ENCODE measurements at regions not wholly inside any gene's neighbourhood (a gene's known extent, or its start where the extent isn't known, plus 50 kb on each side); places are given as distances from the start of the nearest gene placed in this dataset.

GRCh38 chr7:16078076-16078952 is 343.0 kb downstream of the CRPPA start:
- Histone ChIP-seq H2AFZ (replicated peaks; ENCODE audit: low read length, poor library complexity) (no peak overlapping the region), H2BK5ac (ENCODE audit: low read depth, low read length, poor library complexity, severe bottlenecking) (no peak overlapping the region), H3K18ac (ENCODE audit: low read depth, low read length) (no peak overlapping the region), H3K36me3 (ENCODE audit: control insufficient read depth, insufficient read depth, low read length) (no peaks in the 10 kb centered on the region), H3K14ac (replicated peaks; ENCODE audit: low read depth, low read length) (no peak overlapping the region), H3K4me1 (ENCODE audit: control insufficient read depth, insufficient read depth, low read length) (no peaks in the 10 kb centered on the region), H3K9ac (ENCODE audit: low read depth, low read length) (no peak overlapping the region), H3K4me2 (ENCODE audit: low read depth, low read length) (no peak overlapping the region), H2BK120ac (ENCODE audit: low read depth, low read length) (no peak overlapping the region), H3K4ac (ENCODE audit: low read depth, low read length) (no peak overlapping the region), H3K9me3 (ENCODE audit: control insufficient read depth, insufficient read depth, low read length) (no peaks in the 10 kb centered on the region), H3K27me3 (ENCODE audit: control insufficient read depth, insufficient read depth, low read length) (no peaks in the 10 kb centered on the region), H4K5ac (ENCODE audit: low read depth, low read length) (no peak overlapping the region), H2BK15ac (ENCODE audit: low read depth, low read length) (no peak overlapping the region), H3K79me1 (ENCODE audit: low read depth in 1 of 2, low read length in 2 of 2) (no peaks in the 10 kb centered on the region), H2BK20ac (ENCODE audit: low read depth, low read length) (no peak overlapping the region), H3K9me1 (ENCODE audit: insufficient read depth, low read length) (no peaks in the 10 kb centered on the region), H3K56ac (ENCODE audit: extremely low read depth, insufficient read depth, low read length) (no peak overlapping the region), H2AK9ac (replicated peaks; ENCODE audit: low read depth, low read length, poor library complexity) (no peak overlapping the region), H3K27ac (ENCODE audit: insufficient read depth, low read length) (no peak overlapping the region), H2AK5ac (ENCODE audit: low read depth, low read length) (no peak overlapping the region), H4K8ac (ENCODE audit: low read depth in 2 of 2, low read length in 2 of 2) (no peak overlapping the region), H4K20me1 (ENCODE audit: insufficient read depth, low read length) (no peaks in the 10 kb centered on the region), H4K91ac (ENCODE audit: insufficient read depth, low read depth, low read length) (no peak overlapping the region), H3K4me3 (ENCODE audit: insufficient read depth, low read depth, low read length) (no peak overlapping the region), H3K23ac (ENCODE audit: low read depth, low read length) (no peak overlapping the region)
- no TSS peak for BruUV-seq (replicated peaks)
- ChIA-PET POLR2A (ENCODE audit: unreplicated experiment) (no interaction called here), CTCF (interaction anchor here (0.6 to 1.9 kb wide), 6 partner anchors 19 to 487 kb away, joined by 3 to 10 read pairs (median 4); no protein-coding TSS in a partner anchor)
- dilution Hi-C loops (cut with HindIII; ENCODE audit: low sequenced_read_pairs, unreplicated experiment) (no loop called here), in situ Hi-C loops (cut with MboI; ENCODE audit: low sequenced_read_pairs) (loop anchor here (5.0 to 10.0 kb wide), 2 partner anchors 354 to 484 kb away; no protein-coding TSS in a partner anchor), intact Hi-C loops (cut with micrococcal nuclease) (loop anchor here (1.0 to 10.0 kb wide), 4 partner anchors 20 to 1364 kb away; no protein-coding TSS in a partner anchor)
- WGBS, 2 experiments (ENCODE audit: extremely low coverage in 2 of 2, insufficient read length in 1 of 2) = no CpG with 5 or more reads among the region's 3 CpGs
- DNase-seq = peak; percentile 64
- ATAC-seq (ENCODE audit: low read depth) = peak; percentile 82
- TF ChIP-seq ELK1 (IDR thresholded peaks at IDR 0.05; ENCODE audit: borderline replicate concordance, low read depth, low read length) (no peak), FOS (IDR thresholded peaks at IDR 0.05; ENCODE audit: low read depth, low read length) (no peak), BHLHE40 (IDR thresholded peaks at IDR 0.05; ENCODE audit: low read depth, low read length) (no peak), MAZ (IDR thresholded peaks at IDR 0.05; ENCODE audit: borderline replicate concordance, low read depth, low read length) (no peak), MAFK (IDR thresholded peaks at IDR 0.05; ENCODE audit: low read depth, low read length) (no peak), CTCF (conservative IDR thresholded peaks at IDR 0.05; ENCODE audit: low read depth, low read length) (peak; percentile 70), RAD21 (IDR thresholded peaks at IDR 0.05; ENCODE audit: low read length) (peak; percentile 69), SMC3 (IDR thresholded peaks at IDR 0.05; ENCODE audit: low read depth, low read length) (peak; percentile 72)
